RWPE1 (cell line): ENCODE measurements at regions not wholly inside any gene's neighbourhood (a gene's known extent, or its start where the extent isn't known, plus 50 kb on each side); places are given as distances from the start of the nearest gene placed in this dataset.

Experiments
- CTCF ChIA-PET: fragments of 350-600 bp; sonication (Branson Sonifier 250); formaldehyde crosslinking; extraction: SDS; loops from one replicate; lab custom pipeline; 2021; lab: Yijun Ruan, JAX
- POLR2A ChIA-PET: fragments of 400-600 bp; formaldehyde crosslinking; extraction: SDS; loops from one replicate; lab custom pipeline; 2020; ENCODE audit warnings: antibody characterized with exemption; ENCODE audit not compliant: low non-redundant PET; lab: Yijun Ruan, JAX
- DNase-seq: peaks from one replicate; pipeline ENCODE4 v3.0.0; 2012; ENCODE audit warnings: low spot score
- H3K27ac ChIP-seq: fragments of 450-650 bp; 2 replicates; pipeline ENCODE4 v1.5.1; 2017
- CTCF ChIP-seq: fragments of 450-650 bp; conservative IDR thresholded peaks from 2 replicates; pipeline ENCODE4 v1.5.1; 2017; ENCODE audit warnings: low read depth, mild to moderate bottlenecking

GRCh38 chr3:87175732-87176131, 51.4 kb upstream of the CHMP2B start:
- CTCF ChIA-PET, result no interaction called here
- TF ChIP-seq CTCF, result no peak
- DNase-seq, result no peak
- H3K27ac ChIP-seq, result no peak overlapping the region
- POLR2A ChIA-PET, result no interaction called here

GRCh38 chr3:87173776-87174175, 53.3 kb upstream of the CHMP2B start:
- no peak overlapping the region for H3K27ac ChIP-seq
- DNase-seq, result no peak
- TF ChIP-seq CTCF, result no peak
- POLR2A ChIA-PET, result no interaction called here
- CTCF ChIA-PET, result no interaction called here

GRCh38 chr3:87173071-87173470, 54.0 kb upstream of the CHMP2B start:
- POLR2A ChIA-PET, result no interaction called here
- TF ChIP-seq CTCF, result no peak
- CTCF ChIA-PET, result no interaction called here
- no peak for DNase-seq
- no peak overlapping the region for H3K27ac ChIP-seq

GRCh38 chr3:87167628-87168456, 59.3 kb upstream of the CHMP2B start:
- CTCF ChIA-PET, result interaction anchor here (0.6 to 1.5 kb wide), 6 partner anchors 22 to 1047 kb away, joined by 3 read pairs; no protein-coding TSS in a partner anchor
- DNase-seq, result peak; percentile 2
- H3K27ac ChIP-seq, result no peak overlapping the region
- peak; percentile 68 for TF ChIP-seq CTCF
- POLR2A ChIA-PET, result no interaction called here

DNA sequence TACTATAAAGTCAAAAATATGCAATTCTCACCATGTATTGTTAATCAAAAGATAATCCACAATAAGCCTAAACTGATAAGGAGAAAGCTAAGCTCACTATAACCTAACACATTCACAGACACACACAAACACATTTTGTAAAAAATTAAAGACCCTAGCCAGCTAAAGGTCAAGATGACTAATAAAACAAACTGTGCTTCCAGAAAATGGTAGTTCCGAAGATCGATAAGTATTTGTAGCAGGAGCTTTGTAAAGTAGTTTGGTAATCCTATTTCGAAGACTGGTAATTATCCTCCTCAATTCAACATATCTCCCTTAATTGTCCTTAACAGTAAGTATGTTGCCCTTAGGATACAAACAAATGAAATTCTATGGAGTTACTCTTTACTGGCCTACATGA, 62.9 kb upstream of the CHMP2B start:
- ChIA-PET POLR2A (no interaction called here), CTCF (no interaction called here)
- TF ChIP-seq CTCF, result no peak
- no peak overlapping the region for H3K27ac ChIP-seq
- no peak for DNase-seq

DNA sequence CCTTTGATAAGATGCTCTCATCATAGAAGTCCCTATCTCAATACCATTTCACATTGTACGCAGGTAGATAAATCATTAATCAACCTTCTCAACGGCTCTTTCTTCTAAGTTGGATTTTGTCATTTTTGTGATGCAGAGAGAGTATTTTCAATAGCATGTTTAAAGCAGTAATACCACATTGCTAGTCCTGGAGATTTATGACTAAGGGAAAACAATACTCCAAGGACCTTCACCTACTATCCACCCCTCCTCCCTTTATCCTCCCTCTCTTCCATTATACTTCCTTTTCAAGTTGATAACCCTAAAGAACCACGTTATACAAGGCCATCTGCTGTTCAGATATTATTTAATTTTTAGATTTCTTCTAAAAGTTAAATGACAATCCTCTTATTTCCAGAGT, 65.3 kb upstream of the CHMP2B start:
- DNase-seq, result no peak
- POLR2A ChIA-PET, result no interaction called here
- no peak overlapping the region for H3K27ac ChIP-seq
- no peak for TF ChIP-seq CTCF
- CTCF ChIA-PET, result no interaction called here
